Stimulated activated naive CD4-positive, alpha-beta T cell (primary cell): ENCODE measurements at regions not wholly inside any gene's neighbourhood (a gene's known extent, or its start where the extent isn't known, plus 50 kb on each side); places are given as distances from the start of the nearest gene placed in this dataset.
A peak's percentile ranks its signal among the peaks of the same experiment; 100 is the strongest.

Source experiments
- DNase-seq, 6 experiments: peaks; one replicate each; lab custom pipeline; 2025; lab: John Stamatoyannopoulos, UW

DNA sequence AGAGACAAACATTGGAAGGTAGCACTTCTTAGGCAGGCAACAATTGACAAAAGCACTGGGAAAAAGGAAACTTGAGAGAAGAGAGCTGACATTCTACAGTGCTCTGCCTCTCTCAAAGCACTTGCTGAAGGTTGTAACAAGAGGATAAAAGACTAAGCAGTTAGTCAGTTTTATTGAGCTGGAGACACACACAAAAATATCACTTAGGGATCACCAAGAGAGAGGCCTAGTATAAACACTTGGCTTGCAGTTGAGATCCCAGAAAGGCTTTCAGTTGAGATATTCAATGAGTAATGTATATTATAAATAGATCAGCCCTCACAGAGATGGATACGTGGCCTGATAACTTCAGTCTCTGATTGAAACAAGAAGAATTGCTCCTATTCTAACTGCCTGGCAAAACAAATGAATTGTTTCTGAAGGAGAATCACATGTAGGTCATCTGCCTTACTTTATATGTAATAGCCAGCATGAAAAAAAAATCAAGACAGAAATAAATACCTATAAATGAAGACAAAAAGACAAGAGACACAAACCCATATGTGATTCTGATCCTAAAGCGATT lies 747.2 kb upstream of the MAN1A1 start:
- DNase-seq, result no peak

GRCh38 chr6:120083186-120083585 lies 733.6 kb upstream of the MAN1A1 start:
- no peak for DNase-seq

GRCh38 chr6:120077489-120077888 lies 727.9 kb upstream of the MAN1A1 start:
- DNase-seq, result no peak

DNA sequence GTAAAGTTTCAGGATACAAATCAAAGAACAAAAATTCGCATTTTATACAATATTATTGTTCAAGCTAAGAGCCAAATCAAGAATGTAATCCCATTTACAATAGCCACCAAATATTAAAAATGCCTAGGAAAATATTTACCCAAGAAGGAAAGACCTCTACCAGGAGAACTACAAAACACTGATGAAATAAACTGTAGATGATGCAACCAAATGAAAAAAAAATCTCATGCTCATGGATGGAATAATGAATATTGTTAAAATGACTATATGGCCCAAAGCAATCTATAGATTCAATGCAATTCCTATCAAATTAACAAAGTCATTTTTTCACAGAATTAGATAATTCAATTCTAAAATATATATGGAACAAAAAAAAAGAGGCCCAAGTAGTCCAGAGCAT lies 708.8 kb upstream of the MAN1A1 start:
- DNase-seq, result no peak

DNA sequence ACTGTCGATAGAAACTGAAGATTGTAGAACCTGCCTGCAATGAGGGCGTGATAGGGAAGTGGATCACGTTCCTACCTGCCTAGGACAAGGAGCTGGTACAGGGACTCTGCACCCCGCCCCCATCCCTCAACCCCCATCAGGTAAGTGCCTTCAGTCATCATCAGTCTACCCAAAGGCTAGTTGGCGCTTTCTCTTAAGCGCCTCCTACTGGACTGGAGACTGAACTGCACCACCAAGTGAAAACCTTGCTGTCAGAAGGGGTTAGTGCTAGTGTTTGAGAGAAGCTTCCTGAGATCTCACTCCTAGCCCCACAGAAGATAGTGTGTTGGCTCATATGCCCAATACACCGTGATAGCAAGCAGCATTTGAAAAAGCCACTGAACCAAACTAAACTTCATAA lies 706.5 kb upstream of the MAN1A1 start:
- no peak for DNase-seq

GRCh38 chr6:120055071-120055470 lies 705.5 kb upstream of the MAN1A1 start:
- DNase-seq, result no peak

GRCh38 chr6:120039664-120040063 lies 690.1 kb upstream of the MAN1A1 start:
- DNase-seq, result no peak

DNA sequence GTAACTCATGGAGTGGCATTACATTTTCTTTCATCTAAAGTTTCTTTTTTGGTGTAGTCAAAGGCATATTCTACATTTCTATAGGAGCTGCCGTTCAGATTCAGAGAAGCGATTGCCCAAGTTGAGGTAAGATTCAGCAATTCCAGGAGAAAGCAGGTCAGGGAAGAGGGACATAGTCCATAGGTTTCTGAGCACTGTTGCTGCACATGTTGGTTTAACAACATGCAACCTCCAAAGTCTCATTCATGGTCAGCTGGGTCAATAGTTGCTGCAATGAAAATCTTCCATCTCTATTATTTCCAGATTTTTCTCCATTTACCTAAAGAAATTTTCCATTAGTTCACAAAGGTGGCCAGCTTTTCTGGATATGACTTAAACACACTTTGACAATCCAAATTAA lies 682.3 kb upstream of the MAN1A1 start:
- DNase-seq, result no peak

GRCh38 chr6:120026791-120027190 lies 677.2 kb upstream of the MAN1A1 start:
- no peak for DNase-seq

GRCh38 chr6:120010075-120010474 lies 660.5 kb upstream of the MAN1A1 start:
- DNase-seq, result no peak

- DNase-seq, result peak in 3 of 6 experiments; percentile 3 to 29 (median 7)
Measured at GRCh38 chr6:120005292-120005976, 655.9 kb upstream of the MAN1A1 start.

- no peak for DNase-seq
Measured at GRCh38 chr6:119986934-119987549, 637.5 kb upstream of the MAN1A1 start.

GRCh38 chr6:119985952-119986736 lies 636.6 kb upstream of the MAN1A1 start:
- no peak for DNase-seq

DNA sequence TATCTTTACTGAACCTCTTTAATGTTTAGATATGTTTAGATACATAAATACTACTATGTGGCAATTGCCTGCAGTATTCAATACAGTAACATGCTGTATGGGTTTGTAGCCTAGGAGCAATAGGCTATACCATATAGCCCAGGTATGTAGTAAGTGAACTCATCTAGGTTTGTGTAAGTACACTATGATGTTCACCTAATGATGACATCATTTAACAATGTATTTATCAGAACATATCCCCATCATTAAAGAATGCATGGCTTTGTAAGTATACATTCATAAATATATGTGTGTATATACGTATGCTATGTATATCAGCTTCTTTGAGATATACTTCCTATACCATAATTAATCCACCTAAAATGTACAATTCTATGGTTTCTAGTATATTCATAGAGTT lies 631.2 kb upstream of the MAN1A1 start:
- DNase-seq, result no peak

GRCh38 chr6:119979862-119980261 lies 630.3 kb upstream of the MAN1A1 start:
- no peak for DNase-seq

DNA sequence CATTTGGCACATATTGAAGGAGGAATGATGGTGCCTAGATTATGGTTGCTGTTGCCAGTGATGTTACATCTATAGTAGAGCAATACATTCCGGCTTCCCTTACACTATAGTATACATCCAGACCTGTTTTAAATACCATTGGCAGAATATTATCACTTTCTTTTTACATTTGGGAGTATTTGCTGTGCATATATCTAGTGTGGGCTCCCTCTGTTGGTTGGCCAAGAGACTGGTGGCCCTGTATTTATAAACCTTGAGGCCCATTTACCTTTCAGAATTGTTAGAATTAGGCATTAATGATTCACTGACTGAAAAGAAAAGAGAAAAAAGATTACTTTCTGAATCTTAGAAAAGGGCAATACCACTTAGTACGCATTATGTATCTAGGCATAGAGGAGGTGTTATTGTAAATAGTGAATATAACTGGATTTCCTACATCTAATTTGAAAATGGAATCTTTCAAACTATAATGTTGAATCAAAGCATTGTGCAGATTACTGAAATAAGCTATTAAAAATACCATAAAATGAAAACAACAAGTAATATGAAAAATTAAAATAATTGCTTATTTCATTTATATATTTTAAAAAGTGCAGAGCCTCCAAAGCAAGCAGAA lies 628.8 kb upstream of the MAN1A1 start:
- no peak for DNase-seq

DNA sequence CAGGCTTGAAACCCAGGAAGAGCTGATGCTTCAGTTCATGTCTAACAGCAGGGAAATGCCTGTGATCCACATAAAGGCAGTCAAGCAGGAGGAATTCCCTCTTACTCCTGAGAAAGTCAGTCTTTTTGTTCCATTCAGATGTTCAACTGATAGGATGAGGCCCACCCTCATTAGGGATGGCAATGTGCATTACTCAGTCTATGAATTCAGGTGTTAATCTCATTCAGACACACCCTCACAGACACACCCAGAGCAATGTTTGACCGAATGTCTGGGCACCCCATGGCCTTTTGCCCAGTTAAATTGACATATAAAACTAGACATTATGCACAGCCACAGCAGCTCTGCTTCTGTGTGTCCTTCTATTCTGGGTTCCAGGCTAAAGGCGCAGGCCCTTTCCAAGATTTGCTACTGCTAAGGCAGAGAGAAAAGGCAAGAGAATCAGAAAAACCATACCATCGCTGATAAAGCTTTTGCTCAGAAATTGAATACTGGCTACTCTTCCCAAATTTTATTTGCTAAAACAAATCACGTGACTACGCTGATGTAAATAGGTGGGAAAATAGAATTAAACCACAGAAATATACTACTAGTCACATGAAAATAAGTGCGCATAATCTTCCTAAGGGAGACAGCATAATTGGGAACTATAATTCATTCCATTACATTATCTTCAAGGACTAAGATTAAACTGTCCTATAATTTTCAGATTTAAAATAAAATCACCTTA lies 625.0 kb upstream of the MAN1A1 start:
- DNase-seq, result no peak

GRCh38 chr6:119966484-119966883 lies 616.9 kb upstream of the MAN1A1 start:
- no peak for DNase-seq

GRCh38 chr6:119965900-119966299 lies 616.3 kb upstream of the MAN1A1 start:
- no peak for DNase-seq

DNA sequence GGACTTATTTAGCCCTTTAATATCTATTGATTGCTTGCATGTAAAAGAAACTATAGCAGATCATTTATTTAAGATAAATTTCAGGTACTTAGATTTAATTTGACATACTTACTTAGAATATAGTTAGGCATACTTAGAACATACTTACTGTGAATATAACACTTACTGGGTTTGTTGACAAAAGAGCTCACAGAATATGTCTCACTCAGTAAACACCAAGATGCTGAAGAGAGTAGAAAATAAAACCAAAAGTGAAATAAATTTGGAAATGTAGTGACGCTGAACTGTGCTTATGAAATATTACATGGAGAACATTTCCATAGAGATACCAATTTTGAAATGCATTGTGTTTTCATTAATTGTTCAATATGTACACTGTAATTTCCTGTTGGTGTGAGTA lies 615.4 kb upstream of the MAN1A1 start:
- DNase-seq, result no peak

GRCh38 chr6:119962505-119962904 lies 612.9 kb upstream of the MAN1A1 start:
- no peak for DNase-seq

DNA sequence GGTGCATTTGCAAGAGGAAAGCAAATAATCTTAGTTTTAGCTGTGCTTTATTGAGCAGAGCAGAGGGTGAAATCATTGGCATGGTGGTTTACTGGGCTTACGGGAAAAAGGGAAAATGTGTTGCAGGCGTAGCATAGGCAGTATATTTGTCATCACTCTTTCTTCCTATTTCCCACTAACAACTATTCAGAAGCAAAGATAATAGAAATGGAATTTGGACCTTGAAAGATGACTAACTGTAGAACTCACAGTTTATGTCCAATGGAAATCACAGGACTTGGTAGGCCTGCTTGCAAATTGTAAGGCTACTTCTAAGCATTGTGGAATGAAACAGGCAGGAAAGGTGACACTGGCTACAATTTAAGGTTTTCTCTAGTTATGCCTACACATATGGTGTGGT lies 611.9 kb upstream of the MAN1A1 start:
- no peak for DNase-seq
